HEK293T (cell line): ENCODE measurements at regions not wholly inside any gene's neighbourhood (a gene's known extent, or its start where the extent isn't known, plus 50 kb on each side); places are given as distances from the start of the nearest gene placed in this dataset.

Experiments
- BHLHE40 ChIP-seq: fragments of 450-650 bp; IDR thresholded peaks from 2 replicates; pipeline ENCODE4 v1.6.1; 2016; ENCODE audit warnings: mild to moderate bottlenecking, moderate library complexity, borderline replicate concordance
- ELF4 ChIP-seq: fragments of 450-650 bp; IDR thresholded peaks from 2 replicates; pipeline ENCODE4 v1.6.1; 2017; ENCODE audit warnings: antibody characterized with exemption
- FOXK2 ChIP-seq: fragments of 450-650 bp; IDR thresholded peaks from 2 replicates; pipeline ENCODE4 v1.6.1; 2016; ENCODE audit warnings: mild to moderate bottlenecking
- LEF1 ChIP-seq: fragments of 450-650 bp; IDR thresholded peaks from 2 replicates; pipeline ENCODE4 v1.6.1; 2017; ENCODE audit warnings: mild to moderate bottlenecking, borderline replicate concordance

GRCh38 chr3:192054881-192055280, 593.9 kb downstream of the PYDC2 start:
- TF ChIP-seq ELF4 (no peak), BHLHE40 (no peak), FOXK2 (no peak), LEF1 (no peak)
